ENCODE measurements at regions not wholly inside any gene's neighbourhood (a gene's known extent, or its start where the extent isn't known, plus 50 kb on each side); places are given as distances from the start of the nearest gene placed in this dataset.

DNA sequence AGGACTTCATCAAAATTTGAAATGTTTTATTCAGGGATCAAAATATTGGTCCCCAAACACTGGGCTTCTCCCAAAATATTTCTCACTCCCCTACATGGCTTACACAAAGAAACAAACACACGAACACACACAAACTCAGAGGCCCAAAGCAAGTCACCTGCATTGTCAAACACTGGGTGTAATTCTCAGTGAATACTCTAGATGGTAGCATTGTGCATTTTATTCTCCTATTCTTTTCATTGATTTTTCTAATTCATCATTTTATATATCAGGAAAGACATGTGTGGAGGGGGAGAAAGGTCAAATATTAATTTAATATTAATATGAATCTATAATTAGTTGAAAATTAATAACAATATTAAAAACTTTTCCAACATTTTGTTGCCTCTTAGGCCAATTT, 72.3 kb upstream of the TNMD start:
- TF ChIP-seq POU2F2 (IDR thresholded peaks at IDR 0.05; ENCODE audit: low read depth, low read length) (no peak), POLR2AphosphoS5 (IDR thresholded peaks at IDR 0.05; ENCODE audit: low read depth, low read length) (no peak), POLR2A (IDR thresholded peaks at IDR 0.05; ENCODE audit: low read depth, low read length) (no peak), SPI1 (IDR thresholded peaks at IDR 0.05; ENCODE audit: low read depth, low read length) (no peak)
- peak; percentile 20 for FAIRE-seq
- peak; percentile 5 for DNase-seq (ENCODE audit: insufficient read length, low spot score)

DNA sequence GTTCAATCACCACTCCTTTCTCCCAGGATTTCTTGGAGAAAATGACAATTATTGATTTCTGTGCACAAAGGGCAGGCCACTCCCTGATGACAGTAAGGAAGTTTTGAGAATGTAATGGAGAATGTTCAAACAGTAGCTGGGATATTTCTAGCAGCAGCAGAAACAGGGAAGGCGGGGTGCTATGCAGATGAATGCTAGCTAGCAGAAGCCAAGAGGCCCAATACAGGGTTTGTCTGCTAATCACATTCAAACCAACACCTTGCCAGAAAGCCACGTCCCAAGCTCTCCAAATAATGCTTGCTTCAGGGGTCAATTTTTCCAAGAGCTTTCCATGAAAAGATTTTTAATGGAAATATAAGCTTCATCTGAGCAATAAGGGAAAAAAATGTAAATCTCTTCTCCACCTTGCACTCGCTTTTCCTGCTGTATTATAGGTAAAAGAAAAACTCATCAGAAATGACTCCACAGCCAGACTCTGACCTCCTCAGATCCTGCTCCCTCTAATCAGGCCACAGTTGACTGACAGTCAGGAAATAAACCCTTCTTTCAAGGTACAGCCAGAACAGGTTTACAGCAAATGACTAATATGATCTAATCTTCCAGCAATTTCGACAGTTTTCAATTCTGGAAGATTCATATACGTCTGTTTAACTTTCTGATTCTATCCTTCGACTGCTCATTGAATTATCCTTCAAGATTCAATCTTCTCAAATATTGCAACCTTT, 84.7 kb upstream of the PCDH19 start:
- no peak for DNase-seq (ENCODE audit: insufficient read length, low spot score)
- FAIRE-seq, result no peak
- no peak for TF ChIP-seq SPI1 (IDR thresholded peaks at IDR 0.05; ENCODE audit: low read depth, low read length)
- TF ChIP-seq POU2F2 (IDR thresholded peaks at IDR 0.05; ENCODE audit: low read depth, low read length), result no peak
- no peak for TF ChIP-seq POLR2A (IDR thresholded peaks at IDR 0.05; ENCODE audit: low read depth, low read length)
- TF ChIP-seq PAX5 (IDR thresholded peaks at IDR 0.05; ENCODE audit: insufficient read depth, low read length, severe bottlenecking), result no peak

GRCh38 chrX:100491174-100491573, 81.1 kb upstream of the PCDH19 start:
- no peak for DNase-seq (ENCODE audit: insufficient read length, low spot score)
- no peak for FAIRE-seq
- TF ChIP-seq POU2F2 (IDR thresholded peaks at IDR 0.05; ENCODE audit: low read depth, low read length) (no peak), TAF1 (IDR thresholded peaks at IDR 0.05; ENCODE audit: low read depth, low read length) (no peak), PAX5 (IDR thresholded peaks at IDR 0.05; ENCODE audit: insufficient read depth, low read length, severe bottlenecking) (no peak), SPI1 (IDR thresholded peaks at IDR 0.05; ENCODE audit: low read depth, low read length) (no peak), POLR2A (IDR thresholded peaks at IDR 0.05; ENCODE audit: low read depth, low read length) (no peak), POLR2AphosphoS5 (IDR thresholded peaks at IDR 0.05; ENCODE audit: low read depth, low read length) (no peak)

GRCh38 chrX:100487795-100488194, 77.7 kb upstream of the PCDH19 start:
- DNase-seq (ENCODE audit: insufficient read length, low spot score), result no peak
- no peak for FAIRE-seq
- TF ChIP-seq POLR2A (IDR thresholded peaks at IDR 0.05; ENCODE audit: low read depth, low read length), result no peak
- TF ChIP-seq POLR2AphosphoS5 (IDR thresholded peaks at IDR 0.05; ENCODE audit: low read depth, low read length), result no peak
- no peak for TF ChIP-seq PAX5 (IDR thresholded peaks at IDR 0.05; ENCODE audit: insufficient read depth, low read length, severe bottlenecking)
- TF ChIP-seq POU2F2 (IDR thresholded peaks at IDR 0.05; ENCODE audit: low read depth, low read length), result no peak
- no peak for TF ChIP-seq SPI1 (IDR thresholded peaks at IDR 0.05; ENCODE audit: low read depth, low read length)
- TF ChIP-seq TAF1 (IDR thresholded peaks at IDR 0.05; ENCODE audit: low read depth, low read length), result no peak

- no peak for TF ChIP-seq POLR2A (IDR thresholded peaks at IDR 0.05; ENCODE audit: low read depth, low read length)
- no peak for TF ChIP-seq TAF1 (IDR thresholded peaks at IDR 0.05; ENCODE audit: low read depth, low read length)
- no peak for TF ChIP-seq SPI1 (IDR thresholded peaks at IDR 0.05; ENCODE audit: low read depth, low read length)
- no peak for TF ChIP-seq POLR2AphosphoS5 (IDR thresholded peaks at IDR 0.05; ENCODE audit: low read depth, low read length)
- no peak for TF ChIP-seq PAX5 (IDR thresholded peaks at IDR 0.05; ENCODE audit: insufficient read depth, low read length, severe bottlenecking)
- TF ChIP-seq POU2F2 (IDR thresholded peaks at IDR 0.05; ENCODE audit: low read depth, low read length), result no peak
- DNase-seq (ENCODE audit: insufficient read length, low spot score), result no peak
- no peak for FAIRE-seq
Observed at GRCh38 chrX:100484971-100485370, 74.9 kb upstream of the PCDH19 start.

DNA sequence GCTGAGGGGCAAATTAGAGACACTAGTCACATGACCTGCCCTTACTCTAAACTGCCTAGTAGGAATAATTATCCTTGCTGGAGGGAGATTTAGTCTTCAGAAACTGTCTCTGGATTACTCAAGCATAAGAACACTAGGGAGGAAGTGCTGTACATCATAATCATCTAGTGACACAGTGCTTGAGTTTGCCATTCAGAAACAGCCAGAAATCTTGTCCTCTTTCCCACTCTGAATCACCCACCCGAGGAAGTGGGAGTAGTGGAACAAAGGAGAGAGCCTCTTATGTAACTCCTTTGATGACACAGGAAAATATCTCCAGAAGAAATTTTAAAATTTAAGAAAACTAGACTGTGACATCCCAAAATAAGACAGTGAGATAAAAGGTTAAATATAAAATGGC, 69.3 kb upstream of the PCDH19 start:
- no peak for FAIRE-seq
- TF ChIP-seq TAF1 (IDR thresholded peaks at IDR 0.05; ENCODE audit: low read depth, low read length) (no peak), POU2F2 (IDR thresholded peaks at IDR 0.05; ENCODE audit: low read depth, low read length) (no peak), POLR2A (IDR thresholded peaks at IDR 0.05; ENCODE audit: low read depth, low read length) (no peak), SPI1 (IDR thresholded peaks at IDR 0.05; ENCODE audit: low read depth, low read length) (no peak), POLR2AphosphoS5 (IDR thresholded peaks at IDR 0.05; ENCODE audit: low read depth, low read length) (no peak), PAX5 (IDR thresholded peaks at IDR 0.05; ENCODE audit: insufficient read depth, low read length, severe bottlenecking) (no peak)
- DNase-seq (ENCODE audit: insufficient read length, low spot score), result no peak

DNA sequence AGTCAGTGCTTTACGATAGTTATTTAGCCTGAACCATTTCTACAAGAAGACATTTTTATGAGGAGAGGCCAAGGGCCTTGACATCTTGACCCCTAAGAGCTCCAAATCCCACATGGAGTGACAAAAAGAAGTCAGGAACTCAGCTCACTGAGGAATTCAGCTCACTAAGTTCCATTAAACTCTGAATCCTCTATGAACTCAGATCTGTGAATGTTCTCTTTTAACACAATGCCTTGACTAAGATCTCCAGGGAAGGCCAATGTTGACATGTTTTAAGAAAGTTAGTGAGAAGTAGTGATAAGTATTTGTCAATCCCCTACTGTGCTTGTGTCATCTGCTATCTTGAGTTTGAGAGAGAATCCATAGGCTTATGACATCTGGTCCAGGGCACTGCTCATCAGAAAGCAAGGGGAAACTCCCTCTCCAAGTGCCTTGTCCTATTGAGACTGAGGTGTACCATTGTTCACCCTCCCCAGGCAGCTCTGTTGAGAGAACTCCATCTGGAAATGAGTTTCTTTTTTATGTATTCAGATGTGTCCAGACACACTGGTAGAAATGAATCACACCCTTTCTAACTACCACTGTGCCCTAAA, 68.7 kb upstream of the PCDH19 start:
- TF ChIP-seq POLR2A (IDR thresholded peaks at IDR 0.05; ENCODE audit: low read depth, low read length) (no peak), SPI1 (IDR thresholded peaks at IDR 0.05; ENCODE audit: low read depth, low read length) (no peak), POLR2AphosphoS5 (IDR thresholded peaks at IDR 0.05; ENCODE audit: low read depth, low read length) (no peak), PAX5 (IDR thresholded peaks at IDR 0.05; ENCODE audit: insufficient read depth, low read length, severe bottlenecking) (no peak), TAF1 (IDR thresholded peaks at IDR 0.05; ENCODE audit: low read depth, low read length) (no peak), POU2F2 (IDR thresholded peaks at IDR 0.05; ENCODE audit: low read depth, low read length) (no peak)
- FAIRE-seq, result no peak
- no peak for DNase-seq (ENCODE audit: insufficient read length, low spot score)

- DNase-seq (ENCODE audit: insufficient read length, low spot score) (no peak), FAIRE-seq (no peak)
- no peak for TF ChIP-seq TAF1 (IDR thresholded peaks at IDR 0.05; ENCODE audit: low read depth, low read length)
- no peak for TF ChIP-seq POU2F2 (IDR thresholded peaks at IDR 0.05; ENCODE audit: low read depth, low read length)
- no peak for TF ChIP-seq POLR2AphosphoS5 (IDR thresholded peaks at IDR 0.05; ENCODE audit: low read depth, low read length)
- TF ChIP-seq POLR2A (IDR thresholded peaks at IDR 0.05; ENCODE audit: low read depth, low read length), result no peak
- no peak for TF ChIP-seq PAX5 (IDR thresholded peaks at IDR 0.05; ENCODE audit: insufficient read depth, low read length, severe bottlenecking)
- TF ChIP-seq SPI1 (IDR thresholded peaks at IDR 0.05; ENCODE audit: low read depth, low read length), result no peak
Observed at GRCh38 chrX:100477958-100478357, 67.9 kb upstream of the PCDH19 start.

GRCh38 chrX:100477467-100477866, 67.4 kb upstream of the PCDH19 start:
- no peak for FAIRE-seq

More at GRCh38 chrX:100477467-100477866, 67.4 kb upstream of the PCDH19 start:
- TF ChIP-seq POLR2AphosphoS5 (IDR thresholded peaks at IDR 0.05; ENCODE audit: low read depth, low read length) (no peak), TAF1 (IDR thresholded peaks at IDR 0.05; ENCODE audit: low read depth, low read length) (no peak), POU2F2 (IDR thresholded peaks at IDR 0.05; ENCODE audit: low read depth, low read length) (no peak), PAX5 (IDR thresholded peaks at IDR 0.05; ENCODE audit: insufficient read depth, low read length, severe bottlenecking) (no peak), POLR2A (IDR thresholded peaks at IDR 0.05; ENCODE audit: low read depth, low read length) (no peak), SPI1 (IDR thresholded peaks at IDR 0.05; ENCODE audit: low read depth, low read length) (no peak)
- no peak for DNase-seq (ENCODE audit: insufficient read length, low spot score)

Data from GM12891 (cell line).